ENCODE measurements at regions not wholly inside any gene's neighbourhood (a gene's known extent, or its start where the extent isn't known, plus 50 kb on each side); places are given as distances from the start of the nearest gene placed in this dataset.

- no peak for TF ChIP-seq CTCF (IDR thresholded peaks at IDR 0.05; ENCODE audit: low read depth, low read length)
- no peak overlapping the region for H3K4me3 ChIP-seq (replicated peaks in 1 of 2; ENCODE audit: low read depth in 2 of 2, low read length in 2 of 2)
- no peak for DNase-seq (ENCODE audit: low read depth in 2 of 2)
These were observed 102.4 kb upstream of the PLXNA4 start for GRCh38 chr7:132678656-132679055.

GRCh38 chr7:132677918-132678317 lies 101.6 kb upstream of the PLXNA4 start:
- no peak for DNase-seq (ENCODE audit: low read depth in 2 of 2)
- no peak overlapping the region for H3K4me3 ChIP-seq (replicated peaks in 1 of 2; ENCODE audit: low read depth in 2 of 2, low read length in 2 of 2)
- no peak for TF ChIP-seq CTCF (IDR thresholded peaks at IDR 0.05; ENCODE audit: low read depth, low read length)

- no peak for TF ChIP-seq CTCF (IDR thresholded peaks at IDR 0.05; ENCODE audit: low read depth, low read length)
- DNase-seq (ENCODE audit: low read depth in 2 of 2), result no peak
- H3K4me3 ChIP-seq (replicated peaks in 1 of 2; ENCODE audit: low read depth in 2 of 2, low read length in 2 of 2), result no peak overlapping the region
These were observed 96.1 kb upstream of the PLXNA4 start for GRCh38 chr7:132672200-132672990.

GRCh38 chr7:132666774-132667172 lies 90.5 kb upstream of the PLXNA4 start:
- TF ChIP-seq CTCF (IDR thresholded peaks at IDR 0.05; ENCODE audit: low read depth, low read length), result no peak
- H3K4me3 ChIP-seq (replicated peaks in 1 of 2; ENCODE audit: low read depth in 2 of 2, low read length in 2 of 2), result no peak overlapping the region
- DNase-seq (ENCODE audit: low read depth in 2 of 2), result no peak

- no peak overlapping the region for H3K4me3 ChIP-seq (replicated peaks in 1 of 2; ENCODE audit: low read depth in 2 of 2, low read length in 2 of 2)
- no peak for TF ChIP-seq CTCF (IDR thresholded peaks at IDR 0.05; ENCODE audit: low read depth, low read length)
- peak; percentile 6 to 33 for DNase-seq (ENCODE audit: low read depth in 2 of 2)
These were observed 90.0 kb upstream of the PLXNA4 start for GRCh38 chr7:132666071-132666773.

GRCh38 chr7:132656846-132657776 lies 80.8 kb upstream of the PLXNA4 start:
- peak; percentile 18 to 20 for DNase-seq (ENCODE audit: low read depth in 2 of 2)
- no peak overlapping the region for H3K4me3 ChIP-seq (replicated peaks in 1 of 2; ENCODE audit: low read depth in 2 of 2, low read length in 2 of 2)
- peak; percentile 54 for TF ChIP-seq CTCF (IDR thresholded peaks at IDR 0.05; ENCODE audit: low read depth, low read length)
